ENCODE measurements at regions not wholly inside any gene's neighbourhood (a gene's known extent, or its start where the extent isn't known, plus 50 kb on each side); places are given as distances from the start of the nearest gene placed in this dataset.

GRCh38 chr18:33928231-33928630, 296.5 kb downstream of the NOL4 start:
- TF ChIP-seq, protein P1, sequence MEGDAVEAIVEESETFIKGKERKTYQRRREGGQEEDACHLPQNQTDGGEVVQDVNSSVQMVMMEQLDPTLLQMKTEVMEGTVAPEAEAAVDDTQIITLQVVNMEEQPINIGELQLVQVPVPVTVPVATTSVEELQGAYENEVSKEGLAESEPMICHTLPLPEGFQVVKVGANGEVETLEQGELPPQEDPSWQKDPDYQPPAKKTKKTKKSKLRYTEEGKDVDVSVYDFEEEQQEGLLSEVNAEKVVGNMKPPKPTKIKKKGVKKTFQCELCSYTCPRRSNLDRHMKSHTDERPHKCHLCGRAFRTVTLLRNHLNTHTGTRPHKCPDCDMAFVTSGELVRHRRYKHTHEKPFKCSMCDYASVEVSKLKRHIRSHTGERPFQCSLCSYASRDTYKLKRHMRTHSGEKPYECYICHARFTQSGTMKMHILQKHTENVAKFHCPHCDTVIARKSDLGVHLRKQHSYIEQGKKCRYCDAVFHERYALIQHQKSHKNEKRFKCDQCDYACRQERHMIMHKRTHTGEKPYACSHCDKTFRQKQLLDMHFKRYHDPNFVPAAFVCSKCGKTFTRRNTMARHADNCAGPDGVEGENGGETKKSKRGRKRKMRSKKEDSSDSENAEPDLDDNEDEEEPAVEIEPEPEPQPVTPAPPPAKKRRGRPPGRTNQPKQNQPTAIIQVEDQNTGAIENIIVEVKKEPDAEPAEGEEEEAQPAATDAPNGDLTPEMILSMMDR (IDR thresholded peaks at IDR 0.05), result no peak
- TF ChIP-seq ZFX (IDR thresholded peaks at IDR 0.05; ENCODE audit: borderline replicate concordance), result no peak
